A549 (cell line): ENCODE measurements at regions not wholly inside any gene's neighbourhood (a gene's known extent, or its start where the extent isn't known, plus 50 kb on each side); places are given as distances from the start of the nearest gene placed in this dataset.

Source experiments
- ATAC-seq, 2 experiments: fragments of 200-7000 bp in 1 of 2; fragments of >200 bp in 1 of 2; cut with Nextera tagmentation in 1 of 2; cut with Tn5 transposase in 1 of 2; 3 replicates each; pipeline versions ENCODE4 v1.8.0 to v1.9.1; 2018 to 2020; ENCODE audit warnings: mild to moderate bottlenecking in 1 of 2, moderate library complexity in 1 of 2
- CTCF ChIA-PET: fragments of 300-600 bp; sonication (Branson Sonifier 250); formaldehyde crosslinking; extraction: SDS; loops from one replicate; lab custom pipeline; 2021; ENCODE audit warnings: antibody characterized with exemption, inconsistent platforms; lab: Yijun Ruan, JAX
- POLR2A ChIA-PET: fragments of 350-600 bp; formaldehyde crosslinking; extraction: SDS; loops from one replicate; lab custom pipeline; 2021; ENCODE audit warnings: antibody characterized with exemption, inconsistent platforms; lab: Yijun Ruan, JAX
- DNase-seq, 2 experiments: peaks; one replicate each; pipeline versions ENCODE4 v3.0.0 to v3.0.0-alpha.2; 2011 to 2016; ENCODE audit warnings: low read depth in 1 of 2, low spot score in 1 of 2
- FAIRE-seq: peaks from 2 replicates; lab custom pipeline; 2011; peaks lifted over from hg19 to GRCh38; lab: Jason Lieb, UNC
- H3K27ac ChIP-seq, 2 experiments: fragments of >200 bp; sonication (Bioruptor Twin); formaldehyde crosslinking; 3 replicates each; pipeline ENCODE4 v1.5.1; 2016 to 2017
- H3K4me1 ChIP-seq: fragments of >200 bp; sonication (Bioruptor Twin); formaldehyde crosslinking; 3 replicates; pipeline ENCODE4 v1.6.1; 2016
- H3K4me2 ChIP-seq: fragments of >200 bp; sonication (Bioruptor Twin); formaldehyde crosslinking; 3 replicates; pipeline ENCODE4 v1.6.1; 2016
- H3K4me3 ChIP-seq: fragments of >200 bp; sonication (Bioruptor Twin); formaldehyde crosslinking; 3 replicates; pipeline ENCODE4 v1.5.1; 2016
- H3K9me3 ChIP-seq: fragments of >200 bp; sonication (Bioruptor Twin); formaldehyde crosslinking; 3 replicates; pipeline ENCODE4 v1.6.1; 2016
- CEBPB ChIP-seq, 2 experiments: fragments of >200 bp in 1 of 2; sonication (Bioruptor Twin) in 1 of 2; formaldehyde crosslinking in 1 of 2; IDR thresholded peaks; 2 replicates each; pipeline ENCODE4 v1.6.1; 2012 to 2016
- FOSL2 ChIP-seq, 2 experiments: fragments of 450-650 bp in 1 of 2; fragments of >200 bp in 1 of 2; sonication (Bioruptor Twin) in 1 of 2; formaldehyde crosslinking; IDR thresholded peaks; 2 replicates each; pipeline versions ENCODE4 v1.5.0 to v1.6.1; 2016 to 2020; ENCODE audit warnings: mild to moderate bottlenecking in 1 of 2, moderate library complexity in 1 of 2
- HEYL ChIP-seq: fragments of 250-450 bp; sonication (Bioruptor Pico); IDR thresholded peaks from 2 replicates; pipeline ENCODE4 v1.8.0; 2021; ENCODE audit warnings: mild to moderate bottlenecking, moderate library complexity
- POLR2AphosphoS2 ChIP-seq: conservative IDR thresholded peaks from 2 replicates; pipeline ENCODE4 v1.6.1; 2012; ENCODE audit warnings: low read length, improper control_type of control experiment, inconsistent platforms
- RAD21 ChIP-seq, 2 experiments: fragments of >200 bp in 1 of 2; sonication (Bioruptor Twin) in 1 of 2; formaldehyde crosslinking in 1 of 2; IDR thresholded peaks in 1 of 2; conservative IDR thresholded peaks in 1 of 2; 2 replicates in 1 of 2; 3 replicates in 1 of 2; pipeline ENCODE4 v1.6.1; 2012 to 2018; ENCODE audit warnings: inconsistent platforms in 1 of 2
- ZC3H11A ChIP-seq: fragments of 450-650 bp; IDR thresholded peaks from 2 replicates; pipeline ENCODE4 v1.6.1; 2014; ENCODE audit warnings: antibody characterized with exemption, mild to moderate bottlenecking
- WGBS: methylation state at CpG from one replicate; pipeline ENCODE4 v1.1.6; 2017; ENCODE audit errors: missing lambda C conversion rate; 5-methylcytosine and 5-hydroxymethylcytosine counted together
- TF ChIP-seq, protein P1 (sequence below): fragments of 200-600 bp; sonication (generic); IDR thresholded peaks from 2 replicates; pipeline ENCODE4 v1.6.1; 2016; ENCODE audit warnings: antibody characterized with exemption, mild to moderate bottlenecking, moderate library complexity
- TF ChIP-seq, protein P2 (sequence below): fragments of 250-450 bp; sonication (Bioruptor Pico); IDR thresholded peaks from 2 replicates; pipeline ENCODE4 v1.5.0; 2021; ENCODE audit warnings: mild to moderate bottlenecking, moderate library complexity, borderline replicate concordance
- TF ChIP-seq, protein P3 (sequence below): fragments of >200 bp; sonication (Bioruptor Twin); formaldehyde crosslinking; IDR thresholded peaks from 2 replicates; pipeline ENCODE4 v1.6.1; 2016
- TF ChIP-seq, protein P4 (sequence below): fragments of 150-350 bp; IDR thresholded peaks from 2 replicates; pipeline ENCODE4 v1.6.1; 2014; ENCODE audit warnings: low read depth, mild to moderate bottlenecking, low read length

DNA sequence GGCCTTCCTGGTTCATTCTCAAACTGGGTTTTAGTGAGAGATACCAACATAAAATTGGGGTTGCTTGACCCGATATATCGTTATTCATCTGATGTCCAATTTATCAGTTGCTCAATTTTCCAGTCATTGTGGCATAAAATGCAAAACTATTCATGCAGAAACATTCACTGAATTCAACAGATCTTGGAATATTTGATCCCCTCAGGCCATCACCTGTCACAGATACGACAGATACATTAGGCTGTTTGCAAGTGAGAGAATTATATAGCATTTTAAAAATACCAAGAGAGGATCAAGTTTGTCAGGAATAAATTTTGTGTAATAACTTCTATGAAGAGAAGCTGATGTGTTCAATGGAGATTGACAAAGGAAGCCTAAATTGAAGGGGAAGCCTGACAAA, 67.1 kb downstream of the MAP10 start:
- WGBS, result 84% methylated on average over 3 of the region's 3 CpGs
- H3K4me3 ChIP-seq, result no peak overlapping the region
- TF ChIP-seq CEBPB (IDR thresholded peaks at IDR 0.05), result no peak
- no peak for TF ChIP-seq RAD21 (conservative IDR thresholded peaks at IDR 0.05 in 1 of 2, IDR thresholded peaks at IDR 0.05 in 1 of 2)
- TF ChIP-seq, protein P1, sequence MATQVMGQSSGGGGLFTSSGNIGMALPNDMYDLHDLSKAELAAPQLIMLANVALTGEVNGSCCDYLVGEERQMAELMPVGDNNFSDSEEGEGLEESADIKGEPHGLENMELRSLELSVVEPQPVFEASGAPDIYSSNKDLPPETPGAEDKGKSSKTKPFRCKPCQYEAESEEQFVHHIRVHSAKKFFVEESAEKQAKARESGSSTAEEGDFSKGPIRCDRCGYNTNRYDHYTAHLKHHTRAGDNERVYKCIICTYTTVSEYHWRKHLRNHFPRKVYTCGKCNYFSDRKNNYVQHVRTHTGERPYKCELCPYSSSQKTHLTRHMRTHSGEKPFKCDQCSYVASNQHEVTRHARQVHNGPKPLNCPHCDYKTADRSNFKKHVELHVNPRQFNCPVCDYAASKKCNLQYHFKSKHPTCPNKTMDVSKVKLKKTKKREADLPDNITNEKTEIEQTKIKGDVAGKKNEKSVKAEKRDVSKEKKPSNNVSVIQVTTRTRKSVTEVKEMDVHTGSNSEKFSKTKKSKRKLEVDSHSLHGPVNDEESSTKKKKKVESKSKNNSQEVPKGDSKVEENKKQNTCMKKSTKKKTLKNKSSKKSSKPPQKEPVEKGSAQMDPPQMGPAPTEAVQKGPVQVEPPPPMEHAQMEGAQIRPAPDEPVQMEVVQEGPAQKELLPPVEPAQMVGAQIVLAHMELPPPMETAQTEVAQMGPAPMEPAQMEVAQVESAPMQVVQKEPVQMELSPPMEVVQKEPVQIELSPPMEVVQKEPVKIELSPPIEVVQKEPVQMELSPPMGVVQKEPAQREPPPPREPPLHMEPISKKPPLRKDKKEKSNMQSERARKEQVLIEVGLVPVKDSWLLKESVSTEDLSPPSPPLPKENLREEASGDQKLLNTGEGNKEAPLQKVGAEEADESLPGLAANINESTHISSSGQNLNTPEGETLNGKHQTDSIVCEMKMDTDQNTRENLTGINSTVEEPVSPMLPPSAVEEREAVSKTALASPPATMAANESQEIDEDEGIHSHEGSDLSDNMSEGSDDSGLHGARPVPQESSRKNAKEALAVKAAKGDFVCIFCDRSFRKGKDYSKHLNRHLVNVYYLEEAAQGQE, result no peak
- FAIRE-seq, result no peak
- no peak for DNase-seq
- ATAC-seq, result no peak
- no peak overlapping the region for H3K4me2 ChIP-seq
- H3K27ac ChIP-seq, result no peak overlapping the region
- no peaks in the 10 kb centered on the region for H3K9me3 ChIP-seq
- ChIA-PET CTCF (no interaction called here), POLR2A (no interaction called here)
- H3K4me1 ChIP-seq, result peaks cover 12% of the 10 kb centered on the region; the same call in 2 of the 3 replicates

DNA sequence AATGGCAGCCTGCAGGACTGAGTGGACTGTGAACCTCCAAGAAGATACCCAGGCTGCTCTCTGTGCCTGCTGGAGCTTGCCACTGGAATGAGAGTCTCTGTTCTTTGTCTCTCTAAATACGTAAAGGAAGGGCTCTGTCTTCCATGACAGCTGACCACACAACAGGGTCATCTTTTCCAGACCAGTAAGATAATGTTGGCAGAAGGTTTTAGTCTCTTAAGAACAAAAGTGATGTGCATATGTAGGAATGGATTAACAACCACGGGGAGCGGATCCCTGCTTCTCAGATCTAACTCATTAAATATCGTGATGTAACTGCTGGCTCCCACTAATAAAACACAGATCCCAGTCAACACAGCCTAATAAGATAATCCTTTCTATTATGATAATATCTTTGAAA, 67.5 kb downstream of the MAP10 start:
- Histone ChIP-seq H3K4me2 (no peak overlapping the region), H3K4me3 (no peak overlapping the region)
- DNase-seq, result no peak
- TF ChIP-seq FOSL2 (IDR thresholded peaks at IDR 0.05), result no peak
- TF ChIP-seq FOSL2 (CRISPR knock-in tag; IDR thresholded peaks at IDR 0.05), result no peak
- TF ChIP-seq, protein P2, sequence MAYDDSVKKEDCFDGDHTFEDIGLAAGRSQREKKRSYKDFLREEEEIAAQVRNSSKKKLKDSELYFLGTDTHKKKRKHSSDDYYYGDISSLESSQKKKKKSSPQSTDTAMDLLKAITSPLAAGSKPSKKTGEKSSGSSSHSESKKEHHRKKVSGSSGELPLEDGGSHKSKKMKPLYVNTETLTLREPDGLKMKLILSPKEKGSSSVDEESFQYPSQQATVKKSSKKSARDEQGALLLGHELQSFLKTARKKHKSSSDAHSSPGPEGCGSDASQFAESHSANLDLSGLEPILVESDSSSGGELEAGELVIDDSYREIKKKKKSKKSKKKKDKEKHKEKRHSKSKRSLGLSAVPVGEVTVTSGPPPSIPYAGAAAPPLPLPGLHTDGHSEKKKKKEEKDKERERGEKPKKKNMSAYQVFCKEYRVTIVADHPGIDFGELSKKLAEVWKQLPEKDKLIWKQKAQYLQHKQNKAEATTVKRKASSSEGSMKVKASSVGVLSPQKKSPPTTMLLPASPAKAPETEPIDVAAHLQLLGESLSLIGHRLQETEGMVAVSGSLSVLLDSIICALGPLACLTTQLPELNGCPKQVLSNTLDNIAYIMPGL (CRISPR knock-in tag), result no peak
- TF ChIP-seq, all 56 proteins: peak for 0
- Histone ChIP-seq H3K4me1 (peaks cover 12% of the 10 kb centered on the region; the same call in 2 of the 3 replicates), H3K9me3 (no peaks in the 10 kb centered on the region), H3K27ac (no peak overlapping the region)
- 93% methylated on average over 4 of the region's 4 CpGs for WGBS
- FAIRE-seq, result no peak
- CTCF ChIA-PET, result no interaction called here
- no peak for ATAC-seq
- POLR2A ChIA-PET, result no interaction called here

DNA sequence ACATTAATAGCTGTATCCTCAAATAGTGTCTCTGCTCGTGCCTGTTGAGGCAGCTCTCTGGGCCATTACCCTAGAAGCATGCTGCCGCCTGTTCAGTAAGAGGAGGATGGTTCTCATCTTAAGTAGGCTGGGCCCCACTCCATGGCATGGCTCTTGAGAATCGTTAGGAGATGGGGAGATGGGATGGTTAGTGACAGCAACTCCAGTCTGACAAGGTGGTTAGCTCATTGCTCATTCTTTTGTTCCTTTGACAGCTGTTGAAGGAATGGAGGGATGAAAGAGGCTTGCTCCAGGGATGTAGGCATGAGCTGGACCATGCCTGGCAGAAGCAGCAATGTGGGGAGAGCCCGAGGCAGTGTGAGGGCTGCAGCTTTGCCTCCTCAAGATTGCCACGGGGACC, 68.2 kb downstream of the MAP10 start:
- Histone ChIP-seq H3K4me2 (no peak overlapping the region), H3K9me3 (no peaks in the 10 kb centered on the region), H3K4me3 (no peak overlapping the region), H3K4me1 (peaks cover 11% of the 10 kb centered on the region; the same call in 2 of the 3 replicates), H3K27ac (no peak overlapping the region)
- 47% methylated on average over 5 of the region's 5 CpGs for whole genome bisulfite sequencing
- ChIA-PET CTCF (no interaction called here), POLR2A (no interaction called here)
- no peak for TF ChIP-seq ZC3H11A
- FAIRE-seq, result no peak
- no peak for ATAC-seq
- no peak for DNase-seq

DNA sequence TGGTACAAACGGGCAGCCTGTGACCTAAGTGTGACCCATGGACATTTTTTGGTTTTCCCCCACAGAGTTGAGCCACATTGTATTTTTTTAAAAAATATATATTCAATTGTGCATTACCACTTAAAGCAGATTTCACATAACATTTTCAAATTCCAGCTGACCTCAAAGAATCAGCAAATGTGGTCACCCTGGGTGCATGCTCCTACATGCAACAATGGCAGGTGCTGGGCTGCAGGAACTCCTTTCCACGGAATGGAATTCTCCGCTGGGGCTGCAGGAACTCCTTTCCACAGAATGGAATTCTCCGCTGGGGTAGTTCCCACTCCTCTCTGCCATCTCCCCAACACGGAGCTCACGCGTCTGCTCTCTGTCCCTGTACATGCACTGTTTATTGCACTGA, 68.7 kb downstream of the MAP10 start:
- FAIRE-seq (no peak), ATAC-seq (no peak), DNase-seq (no peak)
- Histone ChIP-seq H3K4me3 (no peak overlapping the region), H3K4me1 (peaks cover 6% of the 10 kb centered on the region; the same call in 2 of the 3 replicates), H3K9me3 (no peaks in the 10 kb centered on the region), H3K27ac (no peak overlapping the region), H3K4me2 (no peak overlapping the region)
- ChIA-PET POLR2A (no interaction called here), CTCF (interaction anchor here (0.6 kb wide), 1 partner anchor 237 kb away, joined by 3 read pairs; no protein-coding TSS in a partner anchor)
- WGBS, result 88% methylated on average over 7 of the region's 7 CpGs
- TF ChIP-seq, protein P3, sequence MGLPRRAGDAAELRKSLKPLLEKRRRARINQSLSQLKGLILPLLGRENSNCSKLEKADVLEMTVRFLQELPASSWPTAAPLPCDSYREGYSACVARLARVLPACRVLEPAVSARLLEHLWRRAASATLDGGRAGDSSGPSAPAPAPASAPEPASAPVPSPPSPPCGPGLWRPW, result no peak
- TF ChIP-seq, protein P4, sequence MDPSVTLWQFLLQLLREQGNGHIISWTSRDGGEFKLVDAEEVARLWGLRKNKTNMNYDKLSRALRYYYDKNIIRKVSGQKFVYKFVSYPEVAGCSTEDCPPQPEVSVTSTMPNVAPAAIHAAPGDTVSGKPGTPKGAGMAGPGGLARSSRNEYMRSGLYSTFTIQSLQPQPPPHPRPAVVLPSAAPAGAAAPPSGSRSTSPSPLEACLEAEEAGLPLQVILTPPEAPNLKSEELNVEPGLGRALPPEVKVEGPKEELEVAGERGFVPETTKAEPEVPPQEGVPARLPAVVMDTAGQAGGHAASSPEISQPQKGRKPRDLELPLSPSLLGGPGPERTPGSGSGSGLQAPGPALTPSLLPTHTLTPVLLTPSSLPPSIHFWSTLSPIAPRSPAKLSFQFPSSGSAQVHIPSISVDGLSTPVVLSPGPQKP, result no peak
- TF ChIP-seq POLR2AphosphoS2 (no peak), HEYL (CRISPR knock-in tag) (no peak)
